ENCODE measurements at regions not wholly inside any gene's neighbourhood (a gene's known extent, or its start where the extent isn't known, plus 50 kb on each side); places are given as distances from the start of the nearest gene placed in this dataset.
"Not testable (repeated sequence)": the region's sequence is repeated elsewhere in the genome, so short reads cannot be mapped to it uniquely, and the experiment has no call there.

DNA sequence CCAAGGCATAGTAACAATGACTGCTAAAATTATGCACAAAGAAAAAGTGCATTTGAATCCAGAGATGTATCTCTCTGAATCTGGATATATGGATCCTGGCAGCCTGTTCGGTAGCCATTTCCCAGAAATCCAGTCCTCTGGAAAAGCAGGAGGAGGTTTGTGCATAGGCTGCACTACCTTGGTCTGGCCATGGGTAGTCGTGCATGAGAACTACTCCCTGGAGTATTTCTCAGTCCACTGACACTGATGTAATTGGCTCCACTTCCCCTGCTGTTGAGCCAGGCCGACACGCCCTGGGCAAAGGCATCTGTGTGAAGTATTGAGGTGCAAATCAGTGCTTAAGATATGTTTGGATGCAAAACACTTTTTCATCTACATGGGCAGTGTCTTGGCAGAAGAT is 2793.8 kb downstream of the RPIA start:
- POLR2A ChIA-PET (ENCODE audit: unreplicated experiment); BruUV-seq (replicated peaks); H4K20me1 ChIP-seq (ENCODE audit: low read length); H3K27me3 ChIP-seq (ENCODE audit: low read length); H3K4me3 ChIP-seq (ENCODE audit: low read length); ATAC-seq; CTCF ChIA-PET; H3F3A ChIP-seq (ENCODE audit: low read length, unreplicated experiment); H3K9me2 ChIP-seq (replicated peaks; ENCODE audit: low read length); H2AFZ ChIP-seq (ENCODE audit: low read length); DNase-seq; H3K36me3 ChIP-seq (ENCODE audit: low read depth, low read length); H3K27ac ChIP-seq (ENCODE audit: low read length); H3K79me2 ChIP-seq (ENCODE audit: low read length); H3K9ac ChIP-seq (ENCODE audit: low read length); H3K4me2 ChIP-seq (ENCODE audit: low read length); H3K9me3 ChIP-seq (ENCODE audit: low read length); H3K4me1 ChIP-seq (ENCODE audit: insufficient read depth, low read length); intact Hi-C loops (cut with micrococcal nuclease): not testable (repeated sequence)

DNA sequence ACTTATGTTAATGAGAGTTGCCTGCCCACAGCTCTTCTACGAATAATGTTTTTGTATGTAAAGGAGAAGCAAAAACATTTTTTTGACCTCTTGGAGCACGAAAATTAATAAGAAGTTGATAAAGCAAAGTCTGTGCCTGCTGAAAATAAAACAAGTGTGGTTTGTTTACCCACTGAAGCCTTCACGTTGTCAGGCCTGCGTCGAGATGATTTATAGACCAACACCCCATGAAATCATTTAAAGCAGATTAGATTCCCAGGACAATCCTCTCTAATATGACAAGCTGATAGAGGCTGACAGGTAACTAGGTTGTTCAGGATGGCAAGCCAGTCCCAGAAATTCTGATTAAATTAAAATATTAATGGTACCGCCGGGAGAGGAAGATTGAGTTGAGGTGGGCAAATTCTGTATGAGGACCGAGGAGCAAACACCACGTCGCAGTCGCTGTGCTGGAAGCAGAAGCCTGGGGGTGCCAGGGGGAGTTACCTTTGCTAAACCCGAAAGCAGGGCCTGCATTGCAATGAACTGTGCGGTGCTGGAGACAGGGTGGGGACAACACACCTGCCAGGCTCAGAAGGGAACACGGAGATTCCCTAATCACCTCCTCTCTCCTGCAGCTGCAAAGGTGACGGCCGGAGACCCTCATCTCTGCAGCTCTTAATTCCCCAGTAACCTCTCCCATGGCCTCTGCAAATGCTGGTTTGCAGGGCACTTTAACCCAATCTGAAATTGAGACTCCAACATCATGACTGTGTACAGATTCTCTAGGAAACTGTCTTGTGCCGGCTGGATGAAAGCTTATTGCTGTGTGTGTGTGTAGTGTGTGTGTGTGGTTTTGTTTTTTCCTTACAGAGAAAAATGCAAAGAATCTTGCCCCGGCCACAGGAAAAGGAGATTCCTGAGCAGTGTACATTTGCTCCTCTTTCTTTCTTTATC is 2805.9 kb downstream of the RPIA start:
- ATAC-seq; BruUV-seq (replicated peaks); H3K27me3 ChIP-seq (ENCODE audit: low read length); H3K27ac ChIP-seq (ENCODE audit: low read length); H3K4me2 ChIP-seq (ENCODE audit: low read length); POLR2A ChIA-PET (ENCODE audit: unreplicated experiment); intact Hi-C loops (cut with micrococcal nuclease); CTCF ChIA-PET; H2AFZ ChIP-seq (ENCODE audit: low read length); H3K9ac ChIP-seq (ENCODE audit: low read length); H3K36me3 ChIP-seq (ENCODE audit: low read depth, low read length); H3F3A ChIP-seq (ENCODE audit: low read length, unreplicated experiment); H3K79me2 ChIP-seq (ENCODE audit: low read length); H3K4me3 ChIP-seq (ENCODE audit: low read length); H3K4me1 ChIP-seq (ENCODE audit: insufficient read depth, low read length); H3K9me2 ChIP-seq (replicated peaks; ENCODE audit: low read length); H4K20me1 ChIP-seq (ENCODE audit: low read length); H3K9me3 ChIP-seq (ENCODE audit: low read length): not testable (repeated sequence)
- peak; percentile 1 for DNase-seq

DNA sequence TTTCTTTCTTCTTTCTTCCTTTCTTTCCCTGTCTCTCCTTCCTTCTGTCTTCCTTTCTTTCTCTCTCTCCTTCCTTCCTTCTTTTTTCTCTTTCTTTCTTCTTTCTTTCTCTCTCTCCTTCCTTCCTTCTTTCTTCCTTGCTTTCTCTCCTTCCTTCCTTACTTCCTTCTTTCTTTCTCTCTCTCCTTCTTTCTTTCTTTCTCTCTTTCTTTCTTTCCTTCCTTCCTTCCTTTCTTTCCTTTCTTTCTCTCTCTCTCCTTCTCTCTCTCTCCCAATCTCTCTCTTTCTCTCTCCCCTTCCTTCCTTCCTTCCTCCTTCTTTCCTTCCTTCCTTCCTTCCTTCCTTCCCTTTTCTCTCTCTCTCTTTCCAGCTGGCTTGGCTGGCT is 2806.6 kb downstream of the RPIA start:
- H3K4me1 ChIP-seq (ENCODE audit: insufficient read depth, low read length); H3K9ac ChIP-seq (ENCODE audit: low read length); H3F3A ChIP-seq (ENCODE audit: low read length, unreplicated experiment); H3K4me3 ChIP-seq (ENCODE audit: low read length); ATAC-seq; H3K27me3 ChIP-seq (ENCODE audit: low read length); H3K4me2 ChIP-seq (ENCODE audit: low read length); H2AFZ ChIP-seq (ENCODE audit: low read length); intact Hi-C loops (cut with micrococcal nuclease); DNase-seq; H3K9me2 ChIP-seq (replicated peaks; ENCODE audit: low read length); H4K20me1 ChIP-seq (ENCODE audit: low read length); H3K36me3 ChIP-seq (ENCODE audit: low read depth, low read length); H3K9me3 ChIP-seq (ENCODE audit: low read length); BruUV-seq (replicated peaks); POLR2A ChIA-PET (ENCODE audit: unreplicated experiment); H3K79me2 ChIP-seq (ENCODE audit: low read length); CTCF ChIA-PET; H3K27ac ChIP-seq (ENCODE audit: low read length): not testable (repeated sequence)

DNA sequence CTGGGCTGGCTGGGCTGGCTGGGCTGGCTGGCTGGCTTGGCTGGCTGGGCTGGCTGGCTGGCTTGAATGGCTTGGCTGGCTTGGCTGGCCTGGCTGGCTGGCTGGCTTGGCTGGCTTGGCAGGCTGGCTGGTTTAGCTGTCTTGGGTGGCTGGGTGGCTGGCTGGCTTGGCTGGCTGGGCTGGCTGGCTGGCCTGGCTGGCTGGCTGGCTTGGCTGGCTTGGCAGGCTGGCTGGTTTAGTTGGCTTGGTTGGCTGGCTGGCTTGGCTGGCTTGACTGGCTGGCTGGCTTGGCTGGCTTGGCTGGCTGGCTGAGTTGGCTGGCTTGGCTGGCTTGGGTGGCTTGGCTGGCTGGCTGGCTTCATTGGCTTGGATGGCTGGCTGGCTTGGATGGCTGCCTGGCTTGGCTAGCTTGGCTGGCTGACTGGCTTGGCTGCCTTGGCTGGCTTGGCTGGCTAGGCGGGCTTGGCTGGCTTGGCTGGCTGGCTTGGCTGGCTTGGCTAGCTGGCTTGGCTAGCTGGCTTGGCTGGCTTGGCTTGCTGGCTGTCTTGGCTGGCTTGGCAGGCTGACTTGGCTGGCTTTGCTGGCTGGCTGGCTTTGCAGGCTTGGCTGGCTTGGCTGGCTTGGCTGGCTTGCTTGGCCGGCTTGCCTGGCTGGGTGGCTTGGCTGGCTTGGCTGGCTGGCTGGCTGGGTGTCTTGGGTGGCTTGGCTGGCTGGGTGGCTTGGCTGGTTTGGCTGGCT is 2807.2 kb downstream of the RPIA start:
- H3K27me3 ChIP-seq (ENCODE audit: low read length); H2AFZ ChIP-seq (ENCODE audit: low read length); H3K9me2 ChIP-seq (replicated peaks; ENCODE audit: low read length); H3F3A ChIP-seq (ENCODE audit: low read length, unreplicated experiment); H3K4me3 ChIP-seq (ENCODE audit: low read length); CTCF ChIA-PET; H4K20me1 ChIP-seq (ENCODE audit: low read length); ATAC-seq; H3K27ac ChIP-seq (ENCODE audit: low read length); H3K4me2 ChIP-seq (ENCODE audit: low read length); H3K9ac ChIP-seq (ENCODE audit: low read length); H3K36me3 ChIP-seq (ENCODE audit: low read depth, low read length); H3K4me1 ChIP-seq (ENCODE audit: insufficient read depth, low read length); BruUV-seq (replicated peaks); intact Hi-C loops (cut with micrococcal nuclease); H3K9me3 ChIP-seq (ENCODE audit: low read length); H3K79me2 ChIP-seq (ENCODE audit: low read length); POLR2A ChIA-PET (ENCODE audit: unreplicated experiment): not testable (repeated sequence)
- DNase-seq, result peak; percentile 0

DNA sequence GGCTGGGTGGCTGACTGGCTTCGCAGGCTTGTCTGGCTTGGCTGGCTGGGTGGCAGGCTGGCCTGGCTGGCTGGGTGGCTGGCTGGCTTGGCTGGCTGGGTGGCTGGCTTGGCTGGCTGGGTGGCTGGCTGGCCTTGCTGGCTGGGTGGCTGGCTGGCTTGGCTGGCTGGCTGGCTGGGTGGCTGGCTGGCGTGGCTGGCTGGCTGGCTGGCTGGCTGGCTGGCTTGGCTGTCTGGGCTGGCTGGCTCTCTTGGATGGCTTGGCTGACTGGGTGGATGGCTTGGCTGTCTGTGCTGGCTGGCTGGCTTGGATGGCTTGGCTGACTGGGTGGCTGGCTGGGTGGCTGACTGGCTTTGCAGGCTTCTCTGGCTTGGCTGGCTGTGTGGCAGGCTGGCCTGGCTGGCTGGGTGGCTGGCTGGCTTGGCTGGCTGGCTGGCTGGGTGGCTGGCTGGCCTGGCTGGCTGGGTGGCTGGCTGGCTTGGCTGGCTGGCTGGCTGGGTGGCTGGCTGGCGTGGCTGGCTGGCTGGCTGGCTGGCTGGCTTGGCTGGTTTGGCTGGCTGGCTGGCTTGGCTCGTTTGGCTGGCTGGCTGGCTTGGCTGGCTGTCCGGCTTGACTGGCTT is 2808.1 kb downstream of the RPIA start:
- H3K4me3 ChIP-seq (ENCODE audit: low read length); H3K4me1 ChIP-seq (ENCODE audit: insufficient read depth, low read length); H3K9me3 ChIP-seq (ENCODE audit: low read length); H3F3A ChIP-seq (ENCODE audit: low read length, unreplicated experiment); BruUV-seq (replicated peaks); H3K9me2 ChIP-seq (replicated peaks; ENCODE audit: low read length); H2AFZ ChIP-seq (ENCODE audit: low read length); H3K36me3 ChIP-seq (ENCODE audit: low read depth, low read length); POLR2A ChIA-PET (ENCODE audit: unreplicated experiment); H3K9ac ChIP-seq (ENCODE audit: low read length); H3K27me3 ChIP-seq (ENCODE audit: low read length); H4K20me1 ChIP-seq (ENCODE audit: low read length); intact Hi-C loops (cut with micrococcal nuclease); H3K79me2 ChIP-seq (ENCODE audit: low read length); H3K27ac ChIP-seq (ENCODE audit: low read length); H3K4me2 ChIP-seq (ENCODE audit: low read length); CTCF ChIA-PET; ATAC-seq: not testable (repeated sequence)
- DNase-seq, result peak; percentile 0

DNA sequence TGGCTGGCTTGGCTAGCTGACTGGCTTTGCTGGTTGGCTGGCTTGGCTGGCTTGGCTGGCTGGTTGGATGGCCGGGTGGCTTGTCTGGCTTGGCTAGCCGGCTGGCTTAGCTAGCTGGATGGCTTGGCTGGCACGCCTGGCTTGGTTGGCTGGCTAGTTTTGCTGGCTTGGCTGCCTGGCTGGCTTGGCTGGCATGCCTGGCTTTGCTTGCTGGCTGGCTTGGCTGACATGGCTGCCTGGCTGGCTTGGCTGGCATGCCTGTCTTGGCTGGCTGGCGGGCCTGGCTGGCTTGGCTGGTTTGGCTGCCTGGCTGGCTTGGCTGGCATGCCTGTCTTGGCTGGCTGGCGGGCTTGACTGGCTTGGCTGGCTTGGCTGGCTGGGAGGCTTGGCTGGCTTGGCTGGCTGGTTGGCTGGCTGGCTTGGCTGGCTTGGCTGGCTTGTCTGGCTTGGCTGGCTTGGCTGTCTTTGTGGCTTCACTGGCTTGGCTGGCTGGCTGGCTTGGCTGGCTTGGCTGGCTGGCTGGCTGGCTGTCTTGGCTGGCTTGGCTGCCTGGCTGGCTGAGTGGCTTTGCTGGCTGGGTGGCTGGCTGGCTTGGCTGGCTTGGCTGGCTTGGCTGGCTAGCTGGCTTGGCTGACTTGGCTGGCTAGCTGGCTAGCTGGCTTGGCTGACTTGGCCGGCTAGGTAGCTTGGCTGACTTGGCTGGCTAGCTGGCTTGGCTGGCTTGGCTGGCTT is 2808.9 kb downstream of the RPIA start:
- POLR2A ChIA-PET (ENCODE audit: unreplicated experiment); BruUV-seq (replicated peaks); H4K20me1 ChIP-seq (ENCODE audit: low read length): not testable (repeated sequence)

More for the DNA sequence above, 2808.9 kb downstream of the RPIA start:
- H3F3A ChIP-seq (ENCODE audit: low read length, unreplicated experiment); H3K4me1 ChIP-seq (ENCODE audit: insufficient read depth, low read length); H3K9ac ChIP-seq (ENCODE audit: low read length); H3K79me2 ChIP-seq (ENCODE audit: low read length); H3K36me3 ChIP-seq (ENCODE audit: low read depth, low read length); H3K4me2 ChIP-seq (ENCODE audit: low read length); H3K27me3 ChIP-seq (ENCODE audit: low read length); H3K4me3 ChIP-seq (ENCODE audit: low read length); DNase-seq; CTCF ChIA-PET; H3K9me3 ChIP-seq (ENCODE audit: low read length); intact Hi-C loops (cut with micrococcal nuclease); H3K27ac ChIP-seq (ENCODE audit: low read length); H2AFZ ChIP-seq (ENCODE audit: low read length); ATAC-seq; H3K9me2 ChIP-seq (replicated peaks; ENCODE audit: low read length): not testable (repeated sequence)
